Retinal pigment epithelial cell (primary cell): ENCODE measurements at regions not wholly inside any gene's neighbourhood (a gene's known extent, or its start where the extent isn't known, plus 50 kb on each side); places are given as distances from the start of the nearest gene placed in this dataset.
"Not testable (repeated sequence)": the region's sequence is repeated elsewhere in the genome, so short reads cannot be mapped to it uniquely, and the experiment has no call there.

ENCODE experiments used
- DNase-seq: peaks from one replicate; pipeline ENCODE4 v3.0.0-alpha.2; 2010; ENCODE audit warnings: low read depth
- H3K4me3 ChIP-seq: 2 replicates; pipeline ENCODE4 v1.5.1; 2011; ENCODE audit warnings: mild to moderate bottlenecking, low read length, control low read depth, moderate library complexity
- TF ChIP-seq, protein P1 (sequence below): conservative IDR thresholded peaks from 2 replicates; pipeline ENCODE4 v1.5.1; 2011; ENCODE audit warnings: low read depth, low read length, control low read depth, inconsistent platforms

DNA sequence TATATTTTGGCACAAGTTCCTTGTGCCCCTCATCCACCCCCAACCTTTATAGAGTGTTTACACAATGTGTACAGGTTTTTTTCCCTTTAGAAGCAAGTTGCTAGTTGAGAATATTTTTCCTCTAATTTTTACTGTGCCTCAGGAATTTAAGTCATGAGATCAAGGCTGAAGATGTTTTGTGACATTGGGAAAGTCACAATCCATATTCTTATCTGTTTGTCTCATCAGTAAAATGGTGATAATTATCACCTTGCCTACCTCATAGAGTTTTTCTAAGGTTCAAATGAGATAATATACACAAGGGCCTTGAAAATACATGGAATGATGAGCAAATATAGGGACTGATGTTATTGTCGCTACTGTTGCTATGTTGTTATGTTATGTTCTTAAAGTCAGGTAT lies 109.6 kb upstream of the DIAPH2 start:
- TF ChIP-seq, protein P1, sequence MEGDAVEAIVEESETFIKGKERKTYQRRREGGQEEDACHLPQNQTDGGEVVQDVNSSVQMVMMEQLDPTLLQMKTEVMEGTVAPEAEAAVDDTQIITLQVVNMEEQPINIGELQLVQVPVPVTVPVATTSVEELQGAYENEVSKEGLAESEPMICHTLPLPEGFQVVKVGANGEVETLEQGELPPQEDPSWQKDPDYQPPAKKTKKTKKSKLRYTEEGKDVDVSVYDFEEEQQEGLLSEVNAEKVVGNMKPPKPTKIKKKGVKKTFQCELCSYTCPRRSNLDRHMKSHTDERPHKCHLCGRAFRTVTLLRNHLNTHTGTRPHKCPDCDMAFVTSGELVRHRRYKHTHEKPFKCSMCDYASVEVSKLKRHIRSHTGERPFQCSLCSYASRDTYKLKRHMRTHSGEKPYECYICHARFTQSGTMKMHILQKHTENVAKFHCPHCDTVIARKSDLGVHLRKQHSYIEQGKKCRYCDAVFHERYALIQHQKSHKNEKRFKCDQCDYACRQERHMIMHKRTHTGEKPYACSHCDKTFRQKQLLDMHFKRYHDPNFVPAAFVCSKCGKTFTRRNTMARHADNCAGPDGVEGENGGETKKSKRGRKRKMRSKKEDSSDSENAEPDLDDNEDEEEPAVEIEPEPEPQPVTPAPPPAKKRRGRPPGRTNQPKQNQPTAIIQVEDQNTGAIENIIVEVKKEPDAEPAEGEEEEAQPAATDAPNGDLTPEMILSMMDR: no peak
- no peak for DNase-seq
- H3K4me3 ChIP-seq: no peak overlapping the region

DNA sequence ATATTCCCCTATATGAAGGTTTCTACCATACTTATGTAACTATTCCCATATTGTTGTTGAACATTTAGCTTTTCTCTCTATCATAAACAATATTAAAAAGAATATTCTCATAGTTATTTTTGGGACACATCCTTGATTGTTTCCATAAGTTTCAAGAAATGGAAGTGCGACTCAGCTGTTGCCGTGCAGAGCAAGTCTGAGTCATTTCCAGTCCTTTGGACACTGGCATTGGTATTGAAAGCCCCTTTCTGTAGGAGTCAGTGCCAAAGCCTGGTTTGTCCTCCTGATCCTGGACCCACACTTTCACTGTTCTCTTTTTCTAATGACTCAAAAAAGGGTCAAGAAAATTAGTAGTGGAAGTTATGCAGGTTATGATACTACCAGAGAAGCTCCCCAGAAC lies 108.3 kb upstream of the DIAPH2 start:
- no peak for DNase-seq
- no peak overlapping the region for H3K4me3 ChIP-seq
- TF ChIP-seq, protein P1: no peak

DNA sequence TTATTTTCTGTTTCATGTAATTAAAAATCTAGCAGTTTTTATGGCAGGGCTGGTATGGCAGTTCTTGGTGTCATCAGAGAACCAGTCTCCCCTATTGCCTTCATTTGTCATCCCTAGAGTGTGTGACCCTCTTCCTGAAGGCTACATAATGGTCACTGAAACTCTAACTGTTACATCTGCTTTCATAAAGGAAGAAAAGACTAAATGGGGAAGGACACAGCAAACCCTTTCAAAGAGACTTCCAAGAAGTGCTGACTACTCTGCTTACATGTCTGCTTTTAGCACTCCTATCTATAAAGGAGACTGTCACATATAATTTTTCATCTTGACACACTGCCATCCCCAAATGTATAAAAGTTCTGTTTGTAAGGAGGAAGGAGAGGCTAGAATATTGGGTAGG lies 105.9 kb upstream of the DIAPH2 start:
- TF ChIP-seq, protein P1: no peak
- no peak overlapping the region for H3K4me3 ChIP-seq
- no peak for DNase-seq

DNA sequence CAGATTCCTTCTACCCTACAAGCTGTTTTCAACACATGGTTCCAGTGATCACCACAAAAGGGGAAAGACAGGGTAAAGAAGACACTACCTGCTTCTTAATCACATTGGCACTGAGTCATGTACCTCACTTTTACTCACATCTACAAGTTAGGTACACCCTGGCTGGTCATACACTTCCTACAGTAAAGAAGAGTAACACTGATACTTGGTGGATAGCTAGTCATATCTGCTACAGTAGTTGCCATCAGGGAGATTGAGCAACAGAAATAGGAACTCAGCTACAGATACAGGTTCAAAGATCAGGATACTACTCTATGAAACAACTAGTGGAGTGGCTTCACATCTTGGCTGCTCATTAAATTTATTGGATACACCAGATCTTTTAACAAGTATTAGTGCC lies 105.4 kb upstream of the DIAPH2 start:
- H3K4me3 ChIP-seq: no peak overlapping the region
- no peak for DNase-seq
- TF ChIP-seq, protein P1: no peak

DNA sequence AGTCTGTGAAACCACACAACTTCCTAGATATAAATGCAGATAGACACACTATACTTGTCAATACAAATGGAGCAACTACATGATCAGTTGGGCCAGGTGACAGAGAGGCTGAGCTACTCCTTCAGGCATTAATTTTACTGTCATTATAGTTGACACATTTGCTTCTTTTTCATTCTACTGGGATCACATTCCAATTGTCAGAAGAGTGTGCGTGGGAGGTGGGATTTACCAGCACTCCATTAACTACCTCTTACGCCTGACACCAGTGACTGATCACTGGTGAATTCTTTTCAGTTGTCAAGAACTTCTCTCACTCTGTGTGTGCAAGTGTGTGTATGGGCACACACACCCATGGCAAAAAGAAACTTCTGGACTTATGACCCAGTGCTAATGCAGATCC lies 94.2 kb upstream of the DIAPH2 start:
- DNase-seq: no peak
- TF ChIP-seq, protein P1: no peak
- H3K4me3 ChIP-seq: no peak overlapping the region

DNA sequence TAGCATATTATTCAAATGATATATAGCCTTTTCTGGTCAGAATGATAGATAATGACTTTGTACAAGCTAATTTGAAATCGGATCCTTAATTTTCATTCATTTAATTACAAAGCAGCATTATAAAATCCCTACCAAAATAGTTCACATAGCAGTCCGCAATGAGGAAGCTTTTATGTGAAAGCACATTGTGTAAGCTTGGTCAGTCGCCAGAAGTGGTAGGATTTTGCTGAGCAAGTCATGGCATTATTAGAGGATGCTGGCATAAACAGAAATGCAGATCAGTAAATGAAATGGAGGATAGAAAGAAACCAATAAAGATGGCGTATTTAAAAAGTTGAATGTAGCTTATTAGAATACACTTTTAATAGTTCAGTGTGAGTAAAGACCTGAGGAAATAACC lies 93.2 kb upstream of the DIAPH2 start:
- peak; percentile 32 for DNase-seq
- no peak overlapping the region for H3K4me3 ChIP-seq
- TF ChIP-seq, protein P1: no peak

DNA sequence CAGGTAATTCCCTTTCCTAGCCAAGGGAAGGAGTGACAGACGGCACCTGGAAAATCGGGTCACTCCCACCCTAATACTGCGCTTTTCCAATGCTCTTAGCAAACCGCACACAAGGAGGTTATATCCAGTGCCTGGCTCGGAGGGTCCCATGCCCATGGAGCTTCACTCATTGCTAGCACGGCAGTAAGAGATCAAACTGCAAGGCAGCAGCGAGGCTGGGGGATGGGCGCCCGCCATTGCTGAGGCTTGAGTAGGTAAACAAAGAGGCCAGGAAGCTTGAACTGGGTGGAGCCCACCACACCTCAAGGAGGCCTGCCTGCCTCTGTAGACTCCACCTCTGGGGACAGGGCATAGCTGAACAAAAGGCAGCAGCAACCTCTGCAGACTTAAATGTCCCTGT lies 86.8 kb upstream of the DIAPH2 start:
- DNase-seq, H3K4me3 ChIP-seq: not testable (repeated sequence)
